GM21786 (cell line): ENCODE measurements at regions not wholly inside any gene's neighbourhood (a gene's known extent, or its start where the extent isn't known, plus 50 kb on each side); places are given as distances from the start of the nearest gene placed in this dataset.
"Not testable (repeated sequence)": the region's sequence is repeated elsewhere in the genome, so short reads cannot be mapped to it uniquely, and the experiment has no call there.

Experiments
- ATAC-seq: cut with Tn5 transposase; IDR thresholded peaks from one replicate; pipeline ENCODE4 v1.9.1; 2021; ENCODE audit not compliant: unreplicated experiment

GRCh38 chr1:157270705-157271274 is 132.6 kb upstream of the ETV3 start:
- no peak for ATAC-seq

GRCh38 chr1:157269656-157270375 is 131.6 kb upstream of the ETV3 start:
- ATAC-seq, result peak; percentile 93

- ATAC-seq, result no peak
These were observed 124.7 kb upstream of the ETV3 start for GRCh38 chr1:157262891-157263290.

- ATAC-seq, result no peak
These were observed 124.2 kb upstream of the ETV3 start for GRCh38 chr1:157262422-157262821.

- not testable (repeated sequence) for ATAC-seq
These were observed 117.7 kb upstream of the ETV3 start for GRCh38 chr1:157255891-157256290.

GRCh38 chr1:157254183-157254582 is 116.0 kb upstream of the ETV3 start:
- ATAC-seq, result not testable (repeated sequence)

- no peak for ATAC-seq
These were observed 114.3 kb upstream of the ETV3 start for GRCh38 chr1:157252473-157252872.

- ATAC-seq, result no peak
These were observed 111.5 kb upstream of the ETV3 start for GRCh38 chr1:157249739-157250138.

- peak; percentile 65 for ATAC-seq
These were observed 111.1 kb upstream of the ETV3 start for GRCh38 chr1:157249326-157249725.

GRCh38 chr1:157247764-157248049 is 109.5 kb upstream of the ETV3 start:
- not testable (repeated sequence) for ATAC-seq

- ATAC-seq, result no peak
These were observed 109.0 kb upstream of the ETV3 start for GRCh38 chr1:157247005-157247763.

- no peak for ATAC-seq
These were observed 107.6 kb upstream of the ETV3 start for GRCh38 chr1:157245823-157246222.

GRCh38 chr1:157241185-157241538 is 103.0 kb upstream of the ETV3 start:
- ATAC-seq, result no peak

GRCh38 chr1:157240495-157241184 is 102.4 kb upstream of the ETV3 start:
- peak; percentile 63 for ATAC-seq

- no peak for ATAC-seq
These were observed 101.7 kb upstream of the ETV3 start for GRCh38 chr1:157239936-157240335.

GRCh38 chr1:157238585-157238984 is 100.4 kb upstream of the ETV3 start:
- ATAC-seq, result no peak

GRCh38 chr1:157237981-157238380 is 99.8 kb upstream of the ETV3 start:
- ATAC-seq, result no peak

GRCh38 chr1:157237522-157237921 is 99.3 kb upstream of the ETV3 start:
- ATAC-seq, result no peak

- ATAC-seq, result no peak
These were observed 97.9 kb upstream of the ETV3 start for GRCh38 chr1:157236072-157236471.

- ATAC-seq, result no peak
These were observed 97.1 kb upstream of the ETV3 start for GRCh38 chr1:157235307-157235706.

GRCh38 chr1:157234705-157235273 is 96.6 kb upstream of the ETV3 start:
- no peak for ATAC-seq
